Esophagus (tissue), 2 donors: ENCODE measurements at regions not wholly inside any gene's neighbourhood (a gene's known extent, or its start where the extent isn't known, plus 50 kb on each side); places are given as distances from the start of the nearest gene placed in this dataset.
"Not testable (repeated sequence)": the region's sequence is repeated elsewhere in the genome, so short reads cannot be mapped to it uniquely, and the experiment has no call there.

Experiments used
- H3K27ac ChIP-seq, 2 donors: one replicate each; pipeline ENCODE4 v1.5.1; 2013; ENCODE audit warnings: low read depth in 2 of 2, mild to moderate bottlenecking in 2 of 2, inconsistent platforms in 1 of 2, low read length in 1 of 2, moderate library complexity in 1 of 2
- H3K27me3 ChIP-seq, 2 donors: one replicate each; pipeline ENCODE4 v1.6.1; 2013; ENCODE audit warnings: low read length in 2 of 2, control low read depth in 1 of 2, mild to moderate bottlenecking in 1 of 2; ENCODE audit not compliant: insufficient read depth in 2 of 2, control insufficient read depth in 1 of 2
- H3K36me3 ChIP-seq, 2 donors: one replicate each; pipeline ENCODE4 v1.6.1; 2013; ENCODE audit warnings: low read length in 1 of 2; ENCODE audit not compliant: control insufficient read depth in 2 of 2, insufficient read depth in 2 of 2
- H3K4me1 ChIP-seq, 2 donors: one replicate each; pipeline ENCODE4 v1.6.1; 2013; ENCODE audit warnings: low read length in 1 of 2; ENCODE audit not compliant: control insufficient read depth in 2 of 2, insufficient read depth in 2 of 2
- H3K4me3 ChIP-seq, 2 donors: one replicate each; pipeline ENCODE4 v1.5.1; 2013; ENCODE audit warnings: low read length in 2 of 2, mild to moderate bottlenecking in 2 of 2, low read depth in 1 of 2, moderate library complexity in 1 of 2
- H3K9me3 ChIP-seq, 2 donors: one replicate each; pipeline ENCODE4 v1.6.1; 2013; ENCODE audit warnings: mild to moderate bottlenecking in 2 of 2, low read depth in 1 of 2, low read length in 1 of 2, moderate library complexity in 1 of 2; ENCODE audit not compliant: control insufficient read depth in 2 of 2, insufficient read depth in 1 of 2
- WGBS, 2 donors: extraction: QIAGEN DNeasy Blood & Tissue Kit; methylation state at CpG; one replicate each; pipeline ENCODE4 v1.1.7; 2013; 5-methylcytosine and 5-hydroxymethylcytosine counted together
- donor health status: healthy with polysubstance abuse.
- donor health status: Bipolar disorder and iron deficiency.

DNA sequence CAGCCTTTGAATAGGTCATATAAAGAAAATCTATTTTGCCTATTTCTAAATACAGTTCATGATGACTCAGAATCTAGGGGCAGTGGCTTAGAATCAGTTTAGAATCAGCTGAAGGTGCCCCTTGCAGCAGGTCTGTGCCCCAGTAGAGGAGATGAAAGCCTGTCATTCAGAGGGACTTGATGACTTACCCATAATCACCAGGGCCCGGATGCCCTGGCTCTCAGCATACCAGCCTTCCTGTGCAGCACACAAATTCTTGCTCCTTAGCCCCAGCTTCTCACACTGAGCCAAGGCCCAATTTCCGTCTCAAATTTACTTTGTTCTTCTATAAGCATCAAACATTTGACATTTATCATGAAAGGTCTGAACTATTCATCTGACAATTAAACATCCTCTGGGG is 83.2 kb upstream of the EOMES start:
- Histone ChIP-seq H3K27ac (no peak overlapping the region), H3K4me3 (no peak overlapping the region), H3K36me3 (no peaks in the 10 kb centered on the region), H3K9me3 (no peaks in the 10 kb centered on the region), H3K4me1 (no peaks in the 10 kb centered on the region), H3K27me3 (no peaks in the 10 kb centered on the region)
- WGBS, 2 donors, result 64 to 68% methylated on average over 2 of the region's 2 CpGs

GRCh38 chr3:27813255-27813654 is 91.1 kb upstream of the EOMES start:
- Histone ChIP-seq H3K9me3 (no peaks in the 10 kb centered on the region), H3K27ac (no peak overlapping the region), H3K36me3 (no peaks in the 10 kb centered on the region), H3K27me3 (no peaks in the 10 kb centered on the region), H3K4me3 (no peak overlapping the region), H3K4me1 (no peaks in the 10 kb centered on the region)
- 44 to 52% methylated on average over 1 of the region's 1 CpG for WGBS, 2 donors

GRCh38 chr3:27821609-27822008 is 99.5 kb upstream of the EOMES start:
- H3K9me3 ChIP-seq, H3K27ac ChIP-seq, H3K36me3 ChIP-seq, H3K4me3 ChIP-seq, H3K4me1 ChIP-seq, H3K27me3 ChIP-seq: not testable (repeated sequence)
- 93% methylated on average over 20 to 21 of the region's 23 CpGs for WGBS, 2 donors

- no peaks in the 10 kb centered on the region for H3K9me3 ChIP-seq
- 67 to 68% methylated on average over 6 of the region's 6 CpGs for WGBS, 2 donors
- H3K36me3 ChIP-seq, result no peaks in the 10 kb centered on the region
- no peak overlapping the region for H3K4me3 ChIP-seq
- no peaks in the 10 kb centered on the region for H3K4me1 ChIP-seq
- H3K27me3 ChIP-seq, result no peaks in the 10 kb centered on the region
- no peak overlapping the region for H3K27ac ChIP-seq
Observed at GRCh38 chr3:27824312-27825200, 102.4 kb upstream of the EOMES start.

DNA sequence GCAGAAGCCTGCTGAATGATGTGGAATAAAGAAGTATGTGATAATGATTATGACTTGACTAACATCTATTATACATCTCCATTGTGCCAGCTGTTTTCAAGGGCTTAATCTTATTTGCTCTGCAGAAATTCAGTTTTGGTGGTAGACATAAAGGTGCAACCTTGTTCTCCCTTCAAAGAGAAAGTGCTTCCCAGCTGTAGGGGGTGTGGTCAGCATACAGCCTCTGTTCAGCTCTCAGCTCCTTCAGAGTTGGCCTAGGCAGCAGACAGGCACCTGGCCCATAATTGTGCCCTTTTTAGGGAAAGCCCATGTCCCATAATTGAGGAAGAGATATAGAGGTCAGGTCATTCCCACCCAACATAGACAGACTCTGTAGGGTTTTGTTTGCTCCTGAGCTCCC is 104.3 kb upstream of the EOMES start:
- Histone ChIP-seq H3K9me3 (no peaks in the 10 kb centered on the region), H3K27ac (no peak overlapping the region), H3K4me1 (no peaks in the 10 kb centered on the region), H3K4me3 (no peak overlapping the region), H3K27me3 (no peaks in the 10 kb centered on the region), H3K36me3 (no peaks in the 10 kb centered on the region)

DNA sequence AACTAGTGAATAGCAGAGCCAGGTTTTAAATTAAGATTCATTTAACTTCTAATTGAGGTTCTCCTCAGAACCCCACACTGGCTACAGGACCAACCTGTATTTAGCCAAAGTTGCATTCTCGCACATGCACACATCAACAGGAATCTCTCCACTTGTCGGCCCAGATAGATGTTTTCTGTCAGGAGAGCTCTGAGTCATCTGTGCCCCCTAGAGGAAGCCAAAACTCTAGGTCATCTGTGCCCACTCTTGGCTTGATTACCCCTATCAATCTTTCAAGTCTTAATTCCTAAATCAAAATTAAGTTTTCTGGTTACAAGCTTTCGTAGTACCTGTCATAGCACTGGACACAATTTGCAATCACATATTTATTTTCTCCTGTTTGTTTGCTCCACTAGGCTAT is 104.9 kb upstream of the EOMES start:
- no peaks in the 10 kb centered on the region for H3K36me3 ChIP-seq
- no peaks in the 10 kb centered on the region for H3K27me3 ChIP-seq
- H3K4me1 ChIP-seq, result no peaks in the 10 kb centered on the region
- H3K9me3 ChIP-seq, result no peaks in the 10 kb centered on the region
- no peak overlapping the region for H3K27ac ChIP-seq
- WGBS, 2 donors, result 63 to 71% methylated on average over 3 of the region's 3 CpGs
- H3K4me3 ChIP-seq, result no peak overlapping the region

DNA sequence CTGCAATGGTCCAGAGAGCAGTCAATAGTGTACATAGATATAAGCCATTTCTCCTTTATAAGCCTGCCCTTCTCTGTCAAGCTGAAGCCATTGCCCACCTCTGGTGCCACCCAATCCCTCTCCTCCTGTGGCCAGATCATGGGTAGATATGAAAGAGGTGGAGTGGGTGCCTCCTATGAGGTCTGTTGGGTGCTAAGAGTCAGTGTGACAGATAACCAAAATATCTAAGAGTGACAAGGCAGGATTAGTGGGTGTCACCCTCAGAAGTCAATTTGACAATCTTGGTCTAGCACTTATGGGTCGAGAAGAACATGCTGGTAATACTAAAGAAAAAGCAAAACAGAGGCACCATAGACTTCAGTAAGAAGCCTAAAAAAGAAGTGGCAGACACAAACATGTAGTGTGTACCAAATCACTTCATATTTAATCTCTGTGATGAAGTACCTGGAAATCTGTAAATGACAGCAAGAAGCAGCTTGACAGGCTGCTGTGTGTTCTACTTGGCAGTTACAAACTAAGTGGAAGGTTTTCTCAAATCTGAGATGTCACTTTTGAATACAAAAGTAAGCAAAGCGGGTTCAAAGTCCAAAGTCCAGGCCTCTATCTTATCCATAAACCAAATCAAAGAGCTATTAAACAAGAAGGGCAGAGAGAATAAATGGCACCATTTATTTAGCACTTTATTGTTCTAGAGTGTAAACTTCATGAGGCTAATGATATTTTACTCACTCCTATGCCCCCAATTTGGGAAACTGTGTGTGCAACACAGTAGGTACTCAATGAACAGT is 118.9 kb upstream of the EOMES start:
- no peak overlapping the region for H3K4me3 ChIP-seq
- no peak overlapping the region for H3K27ac ChIP-seq
- no peaks in the 10 kb centered on the region for H3K9me3 ChIP-seq
- no peaks in the 10 kb centered on the region for H3K36me3 ChIP-seq
- H3K27me3 ChIP-seq, result no peaks in the 10 kb centered on the region
- 66 to 71% methylated on average over 2 of the region's 2 CpGs for WGBS, 2 donors
- no peaks in the 10 kb centered on the region for H3K4me1 ChIP-seq

DNA sequence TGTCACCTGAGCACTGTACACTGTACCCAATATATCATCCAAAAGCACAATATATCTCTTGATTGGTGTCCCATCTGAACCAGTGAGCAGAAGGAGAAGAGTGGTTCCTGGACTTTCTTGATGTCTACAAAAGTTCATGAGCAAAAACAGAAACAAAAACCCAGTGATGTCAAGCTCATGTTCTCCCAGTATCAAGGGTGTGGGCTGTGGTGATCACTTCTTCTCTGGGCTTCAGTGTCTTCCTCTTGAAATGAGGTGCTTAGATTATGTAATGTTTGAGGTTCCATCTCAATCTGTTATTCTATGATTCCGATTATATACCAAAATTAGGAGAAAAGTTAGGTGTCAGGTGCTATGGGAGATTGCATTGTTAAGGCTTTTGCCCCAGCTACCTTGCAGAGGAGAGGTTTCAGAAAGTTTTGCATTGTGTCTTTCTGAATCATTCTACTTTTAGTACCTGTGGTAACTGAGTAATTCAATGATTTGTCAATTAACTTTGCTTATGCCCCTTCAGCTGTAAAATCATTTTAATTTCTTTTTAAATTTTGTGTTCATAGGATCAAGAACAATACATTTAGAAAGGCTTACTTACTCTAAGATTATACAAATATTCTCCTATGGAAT is 122.0 kb upstream of the EOMES start:
- 81 to 86% methylated on average over 1 of the region's 1 CpG for WGBS, 2 donors
- Histone ChIP-seq H3K27me3 (no peaks in the 10 kb centered on the region), H3K4me3 (no peak overlapping the region), H3K27ac (no peak overlapping the region), H3K9me3 (no peaks in the 10 kb centered on the region), H3K36me3 (no peaks in the 10 kb centered on the region), H3K4me1 (no peaks in the 10 kb centered on the region)

GRCh38 chr3:27847697-27848096 is 125.6 kb upstream of the EOMES start:
- Histone ChIP-seq H3K4me3 (no peak overlapping the region), H3K27ac (no peak overlapping the region), H3K36me3 (no peaks in the 10 kb centered on the region), H3K27me3 (no peaks in the 10 kb centered on the region), H3K9me3 (no peaks in the 10 kb centered on the region), H3K4me1 (no peaks in the 10 kb centered on the region)
- WGBS, 2 donors, result 52 to 55% methylated on average over 6 of the region's 6 CpGs
